ENCODE measurements at regions not wholly inside any gene's neighbourhood (a gene's known extent, or its start where the extent isn't known, plus 50 kb on each side); places are given as distances from the start of the nearest gene placed in this dataset.

- no peaks in the 10 kb centered on the region for H3K9me3 ChIP-seq (ENCODE audit: insufficient read depth, low read length, severe bottlenecking)
Observed at GRCh38 chr10:129120441-129120840, 346.6 kb upstream of the MGMT start.

GRCh38 chr10:129122846-129123245, 344.2 kb upstream of the MGMT start:
- no peaks in the 10 kb centered on the region for H3K27me3 ChIP-seq (ENCODE audit: insufficient read depth, low read length, poor library complexity)
- no peaks in the 10 kb centered on the region for H3K79me2 ChIP-seq (ENCODE audit: insufficient read depth, low read length)
- H3K4me3 ChIP-seq (ENCODE audit: low read depth in 1 of 2, low read length in 2 of 2): no peak overlapping the region
- no peak overlapping the region for H2AFZ ChIP-seq (ENCODE audit: low read depth, low read length)
- H4K20me1 ChIP-seq (ENCODE audit: insufficient read depth, low read length): no peaks in the 10 kb centered on the region
- H3K27ac ChIP-seq (ENCODE audit: low read length): no peak overlapping the region
- H3K4me1 ChIP-seq (ENCODE audit: insufficient read depth, low read length): no peaks in the 10 kb centered on the region
- no peaks in the 10 kb centered on the region for H3K9me3 ChIP-seq (ENCODE audit: insufficient read depth, low read length, severe bottlenecking)
- TF ChIP-seq EZH2 (IDR thresholded peaks at IDR 0.05; ENCODE audit: borderline replicate concordance, low read depth, low read length, severe bottlenecking) (no peak), CTCF (IDR thresholded peaks at IDR 0.05; ENCODE audit: borderline replicate concordance, extremely low read depth, low read length, poor library complexity, severe bottlenecking) (no peak)
- H3K36me3 ChIP-seq (ENCODE audit: insufficient read depth, low read length): no peaks in the 10 kb centered on the region
- DNase-seq (no peak), ATAC-seq (ENCODE audit: insufficient read depth, low read depth) (no peak)
- no peak overlapping the region for H3K4me2 ChIP-seq (ENCODE audit: insufficient read depth, low read length)
- H3K9ac ChIP-seq (ENCODE audit: low read depth, low read length): no peak overlapping the region

More at GRCh38 chr10:129120441-129120840, 346.6 kb upstream of the MGMT start:
- no peak overlapping the region for H3K9ac ChIP-seq (ENCODE audit: low read depth, low read length)
- H3K36me3 ChIP-seq (ENCODE audit: insufficient read depth, low read length): no peaks in the 10 kb centered on the region
- H3K4me1 ChIP-seq (ENCODE audit: insufficient read depth, low read length): no peaks in the 10 kb centered on the region
- DNase-seq (no peak), ATAC-seq (ENCODE audit: insufficient read depth, low read depth) (no peak)
- no peak for TF ChIP-seq EZH2 (IDR thresholded peaks at IDR 0.05; ENCODE audit: borderline replicate concordance, low read depth, low read length, severe bottlenecking)
- no peaks in the 10 kb centered on the region for H4K20me1 ChIP-seq (ENCODE audit: insufficient read depth, low read length)
- H3K27ac ChIP-seq (ENCODE audit: low read length): no peak overlapping the region
- no peak overlapping the region for H2AFZ ChIP-seq (ENCODE audit: low read depth, low read length)
- no peak overlapping the region for H3K4me3 ChIP-seq (ENCODE audit: low read depth in 1 of 2, low read length in 2 of 2)
- no peak overlapping the region for H3K4me2 ChIP-seq (ENCODE audit: insufficient read depth, low read length)
- no peaks in the 10 kb centered on the region for H3K79me2 ChIP-seq (ENCODE audit: insufficient read depth, low read length)
- H3K27me3 ChIP-seq (ENCODE audit: insufficient read depth, low read length, poor library complexity): no peaks in the 10 kb centered on the region

GRCh38 chr10:129123428-129123827, 343.6 kb upstream of the MGMT start:
- Histone ChIP-seq H4K20me1 (ENCODE audit: insufficient read depth, low read length) (no peaks in the 10 kb centered on the region), H2AFZ (ENCODE audit: low read depth, low read length) (no peak overlapping the region)

GRCh38 chr10:129126982-129127381, 340.1 kb upstream of the MGMT start:
- TF ChIP-seq EZH2 (IDR thresholded peaks at IDR 0.05; ENCODE audit: borderline replicate concordance, low read depth, low read length, severe bottlenecking) (no peak), CTCF (IDR thresholded peaks at IDR 0.05; ENCODE audit: borderline replicate concordance, extremely low read depth, low read length, poor library complexity, severe bottlenecking) (no peak)

More at GRCh38 chr10:129123428-129123827, 343.6 kb upstream of the MGMT start:
- H3K27me3 ChIP-seq (ENCODE audit: insufficient read depth, low read length, poor library complexity): no peaks in the 10 kb centered on the region
- no peak overlapping the region for H3K4me2 ChIP-seq (ENCODE audit: insufficient read depth, low read length)
- H3K27ac ChIP-seq (ENCODE audit: low read length): no peak overlapping the region
- H3K79me2 ChIP-seq (ENCODE audit: insufficient read depth, low read length): no peaks in the 10 kb centered on the region
- H3K9me3 ChIP-seq (ENCODE audit: insufficient read depth, low read length, severe bottlenecking): no peaks in the 10 kb centered on the region
- no peak for DNase-seq
- H3K9ac ChIP-seq (ENCODE audit: low read depth, low read length): no peak overlapping the region
- no peaks in the 10 kb centered on the region for H3K4me1 ChIP-seq (ENCODE audit: insufficient read depth, low read length)
- H3K4me3 ChIP-seq (ENCODE audit: low read depth in 1 of 2, low read length in 2 of 2): no peak overlapping the region
- H3K36me3 ChIP-seq (ENCODE audit: insufficient read depth, low read length): no peaks in the 10 kb centered on the region
- no peak for ATAC-seq (ENCODE audit: insufficient read depth, low read depth)
- no peak for TF ChIP-seq CTCF (IDR thresholded peaks at IDR 0.05; ENCODE audit: borderline replicate concordance, extremely low read depth, low read length, poor library complexity, severe bottlenecking)
- TF ChIP-seq EZH2 (IDR thresholded peaks at IDR 0.05; ENCODE audit: borderline replicate concordance, low read depth, low read length, severe bottlenecking): no peak

More at GRCh38 chr10:129126982-129127381, 340.1 kb upstream of the MGMT start:
- ATAC-seq (ENCODE audit: insufficient read depth, low read depth): no peak
- DNase-seq: no peak
- no peaks in the 10 kb centered on the region for H3K4me1 ChIP-seq (ENCODE audit: insufficient read depth, low read length)
- H4K20me1 ChIP-seq (ENCODE audit: insufficient read depth, low read length): no peaks in the 10 kb centered on the region
- no peak overlapping the region for H3K4me3 ChIP-seq (ENCODE audit: low read depth in 1 of 2, low read length in 2 of 2)
- H3K9me3 ChIP-seq (ENCODE audit: insufficient read depth, low read length, severe bottlenecking): no peaks in the 10 kb centered on the region
- no peak overlapping the region for H3K9ac ChIP-seq (ENCODE audit: low read depth, low read length)
- H3K36me3 ChIP-seq (ENCODE audit: insufficient read depth, low read length): no peaks in the 10 kb centered on the region
- no peaks in the 10 kb centered on the region for H3K27me3 ChIP-seq (ENCODE audit: insufficient read depth, low read length, poor library complexity)
- no peak overlapping the region for H3K4me2 ChIP-seq (ENCODE audit: insufficient read depth, low read length)
- H3K79me2 ChIP-seq (ENCODE audit: insufficient read depth, low read length): no peaks in the 10 kb centered on the region
- H2AFZ ChIP-seq (ENCODE audit: low read depth, low read length): no peak overlapping the region
- no peak overlapping the region for H3K27ac ChIP-seq (ENCODE audit: low read length)
